CD4-positive, alpha-beta memory T cell (primary cell): ENCODE measurements at regions not wholly inside any gene's neighbourhood (a gene's known extent, or its start where the extent isn't known, plus 50 kb on each side); places are given as distances from the start of the nearest gene placed in this dataset.
"Not testable (repeated sequence)": the region's sequence is repeated elsewhere in the genome, so short reads cannot be mapped to it uniquely, and the experiment has no call there.

Experiments used
- CTCF ChIA-PET: fragments of 350-600 bp; sonication (Branson Sonifier 250); formaldehyde crosslinking; loops from one replicate; lab custom pipeline; 2021; ENCODE audit warnings: inconsistent platforms; ENCODE audit not compliant: partially characterized antibody; lab: Charles Lee
- POLR2A ChIA-PET: fragments of 350-600 bp; sonication (Branson Sonifier 250); formaldehyde crosslinking; loops from one replicate; lab custom pipeline; 2021; ENCODE audit not compliant: partially characterized antibody; lab: Charles Lee
- DNase-seq, 5 donors: peaks; one replicate each; pipeline versions ENCODE4 v3.0.0 to v3.0.0-alpha.2; 2020 to 2022; ENCODE audit warnings: mixed read lengths in 1 of 5
- H3K27ac ChIP-seq: one replicate; pipeline ENCODE4 v1.7.0; 2013; ENCODE audit warnings: low read depth, low read length
- H3K27me3 ChIP-seq: 2 replicates; pipeline ENCODE4 v1.7.0; 2013; ENCODE audit warnings: mild to moderate bottlenecking, low read length, moderate library complexity; ENCODE audit not compliant: insufficient read depth
- H3K36me3 ChIP-seq: 2 replicates; pipeline ENCODE4 v1.7.0; 2013; ENCODE audit warnings: mild to moderate bottlenecking, low read length, moderate library complexity; ENCODE audit not compliant: insufficient read depth
- H3K4me1 ChIP-seq: 2 replicates; pipeline ENCODE4 v1.7.0; 2013; ENCODE audit warnings: mild to moderate bottlenecking, low read length, moderate library complexity; ENCODE audit not compliant: insufficient read depth
- H3K4me3 ChIP-seq, 2 donors: one replicate each; pipeline ENCODE4 v1.7.0; 2013; ENCODE audit warnings: low read length in 2 of 2, mild to moderate bottlenecking in 1 of 2
- H3K9me3 ChIP-seq, 2 donors: one replicate each; pipeline ENCODE4 v1.7.0; 2013; ENCODE audit warnings: low read length in 2 of 2, control low read depth in 1 of 2; ENCODE audit not compliant: control insufficient read depth in 1 of 2
- H3K27ac Mint-ChIP-seq, 7 donors: one replicate each; pipeline ENCODE4 v1.8.0; 2020 to 2021; ENCODE audit warnings: mixed read lengths in 7 of 7, mild to moderate bottlenecking in 6 of 7, inconsistent platforms in 3 of 7, moderate library complexity in 3 of 7
- H3K27me3 Mint-ChIP-seq, 2 donors: one replicate each; pipeline ENCODE4 v1.8.0; 2020 to 2021; ENCODE audit warnings: mixed read lengths in 2 of 2
- H3K36me3 Mint-ChIP-seq, 2 donors: one replicate each; pipeline ENCODE4 v1.8.0; 2020 to 2021; ENCODE audit warnings: mixed read lengths in 2 of 2, inconsistent platforms in 1 of 2, mild to moderate bottlenecking in 1 of 2
- H3K4me1 Mint-ChIP-seq, 4 donors: one replicate each; pipeline ENCODE4 v1.8.0; 2020 to 2021; ENCODE audit warnings: mixed read lengths in 4 of 4, mild to moderate bottlenecking in 1 of 4
- H3K4me3 Mint-ChIP-seq, 8 donors: one replicate each; pipeline ENCODE4 v1.8.0; 2020 to 2021; ENCODE audit warnings: mixed read lengths in 8 of 8, mild to moderate bottlenecking in 7 of 8, moderate library complexity in 6 of 8, inconsistent platforms in 3 of 8
- H3K9me3 Mint-ChIP-seq, 8 donors: one replicate each; pipeline ENCODE4 v1.8.0; 2020 to 2021; ENCODE audit warnings: mixed read lengths in 8 of 8, mild to moderate bottlenecking in 5 of 8, inconsistent platforms in 3 of 8, moderate library complexity in 1 of 8
- intact Hi-C: fragments of 100-400 bp; cut with micrococcal nuclease; formaldehyde crosslinking; loops from one replicate; pipeline ENCODE4 v1.15.1; 2023

GRCh38 chr1:81252471-81253151, 548.1 kb upstream of the ADGRL2 start:
- ChIA-PET POLR2A (no interaction called here), CTCF (no interaction called here)
- Mint-ChIP-seq H3K4me1 (no peaks in the 10 kb centered on the region), H3K36me3 (no peaks in the 10 kb centered on the region), H3K4me3 (no peak overlapping the region), H3K9me3 (peaks cover 0 to 19% (median 5%) of the 10 kb centered on the region in 8 donors), H3K27ac (no peak overlapping the region), H3K27me3 (no peaks in the 10 kb centered on the region)
- no peaks in the 10 kb centered on the region for H3K36me3 ChIP-seq
- intact Hi-C loops = no loop called here
- no peak overlapping the region for H3K27ac ChIP-seq
- H3K27me3 ChIP-seq = no peaks in the 10 kb centered on the region
- no peak overlapping the region for H3K4me3 ChIP-seq
- H3K9me3 ChIP-seq = no peaks in the 10 kb centered on the region
- no peak for DNase-seq
- no peaks in the 10 kb centered on the region for H3K4me1 ChIP-seq

- peaks cover 4 to 22% (median 7%) of the 10 kb centered on the region in 8 donors for H3K9me3 Mint-ChIP-seq
- H3K36me3 Mint-ChIP-seq, CTCF ChIA-PET, POLR2A ChIA-PET, H3K27me3 ChIP-seq, H3K4me3 Mint-ChIP-seq, H3K4me1 ChIP-seq, H3K27ac Mint-ChIP-seq, H3K36me3 ChIP-seq, H3K27me3 Mint-ChIP-seq, intact Hi-C loops, H3K9me3 ChIP-seq, H3K4me1 Mint-ChIP-seq, H3K4me3 ChIP-seq, H3K27ac ChIP-seq, DNase-seq: not testable (repeated sequence)
Observed at GRCh38 chr1:81250825-81251224, 549.9 kb upstream of the ADGRL2 start.

GRCh38 chr1:81245084-81245715, 555.5 kb upstream of the ADGRL2 start:
- H3K9me3 ChIP-seq, intact Hi-C loops, DNase-seq, H3K27ac ChIP-seq, H3K27ac Mint-ChIP-seq, H3K4me1 ChIP-seq, H3K4me1 Mint-ChIP-seq, POLR2A ChIA-PET, H3K27me3 Mint-ChIP-seq, H3K27me3 ChIP-seq, H3K36me3 Mint-ChIP-seq, H3K36me3 ChIP-seq, H3K4me3 ChIP-seq, CTCF ChIA-PET: not testable (repeated sequence)
- Mint-ChIP-seq H3K4me3 (peak overlapping the region in 1 of 8 donors; percentile 5), H3K9me3 (peaks cover 5 to 30% (median 12%) of the 10 kb centered on the region in 8 donors)

GRCh38 chr1:81244612-81245011, 556.1 kb upstream of the ADGRL2 start:
- H3K9me3 ChIP-seq, H3K36me3 ChIP-seq, H3K27me3 Mint-ChIP-seq, H3K4me3 Mint-ChIP-seq, H3K4me3 ChIP-seq, intact Hi-C loops, H3K4me1 Mint-ChIP-seq, CTCF ChIA-PET, H3K4me1 ChIP-seq, H3K27ac Mint-ChIP-seq, DNase-seq, H3K27ac ChIP-seq, H3K27me3 ChIP-seq, POLR2A ChIA-PET, H3K36me3 Mint-ChIP-seq: not testable (repeated sequence)
- peaks cover 5 to 30% (median 12%) of the 10 kb centered on the region in 8 donors for H3K9me3 Mint-ChIP-seq

GRCh38 chr1:81242103-81242502, 558.6 kb upstream of the ADGRL2 start:
- peaks cover 0 to 2% (median 0%) of the 10 kb centered on the region in 4 donors for H3K4me1 Mint-ChIP-seq
- peaks cover 0 to 20% (median 11%) of the 10 kb centered on the region in 8 donors for H3K9me3 Mint-ChIP-seq
- intact Hi-C loops = no loop called here
- ChIA-PET POLR2A (no interaction called here), CTCF (no interaction called here)
- no peak overlapping the region for H3K27ac Mint-ChIP-seq
- H3K27ac ChIP-seq = no peak overlapping the region
- no peaks in the 10 kb centered on the region for H3K9me3 ChIP-seq
- H3K4me3 Mint-ChIP-seq = peak overlapping the region in 1 of 8 donors; percentile 32
- no peaks in the 10 kb centered on the region for H3K36me3 Mint-ChIP-seq
- no peaks in the 10 kb centered on the region for H3K27me3 ChIP-seq
- no peak for DNase-seq
- no peaks in the 10 kb centered on the region for H3K4me1 ChIP-seq
- H3K4me3 ChIP-seq = no peak overlapping the region
- no peaks in the 10 kb centered on the region for H3K36me3 ChIP-seq
- H3K27me3 Mint-ChIP-seq = no peaks in the 10 kb centered on the region

- ChIA-PET POLR2A (no interaction called here), CTCF (no interaction called here)
- H3K4me3 ChIP-seq = no peak overlapping the region
- no peaks in the 10 kb centered on the region for H3K27me3 Mint-ChIP-seq
- H3K27ac Mint-ChIP-seq = no peak overlapping the region
- no peak overlapping the region for H3K27ac ChIP-seq
- no peaks in the 10 kb centered on the region for H3K36me3 Mint-ChIP-seq
- H3K36me3 ChIP-seq = no peaks in the 10 kb centered on the region
- peaks cover 0 to 2% (median 0%) of the 10 kb centered on the region in 4 donors for H3K4me1 Mint-ChIP-seq
- intact Hi-C loops = no loop called here
- H3K27me3 ChIP-seq = no peaks in the 10 kb centered on the region
- peak overlapping the region in 1 of 8 donors; percentile 37 for H3K4me3 Mint-ChIP-seq
- H3K4me1 ChIP-seq = no peaks in the 10 kb centered on the region
- no peak for DNase-seq
- H3K9me3 ChIP-seq = no peaks in the 10 kb centered on the region
- peaks cover 0 to 3% (median 0%) of the 10 kb centered on the region in 8 donors for H3K9me3 Mint-ChIP-seq
Observed at GRCh38 chr1:81238129-81238528, 562.6 kb upstream of the ADGRL2 start.

GRCh38 chr1:81237473-81238089, 563.2 kb upstream of the ADGRL2 start:
- POLR2A ChIA-PET = no interaction called here

More at GRCh38 chr1:81237473-81238089, 563.2 kb upstream of the ADGRL2 start:
- H3K4me1 ChIP-seq = no peaks in the 10 kb centered on the region
- H3K27ac Mint-ChIP-seq = no peak overlapping the region
- no peaks in the 10 kb centered on the region for H3K36me3 Mint-ChIP-seq
- peak overlapping the region in 1 of 8 donors; percentile 37 for H3K4me3 Mint-ChIP-seq
- H3K4me3 ChIP-seq = no peak overlapping the region
- CTCF ChIA-PET = no interaction called here
- DNase-seq = no peak
- intact Hi-C loops = no loop called here
- H3K27me3 ChIP-seq = no peaks in the 10 kb centered on the region
- H3K27me3 Mint-ChIP-seq = no peaks in the 10 kb centered on the region
- no peaks in the 10 kb centered on the region for H3K9me3 ChIP-seq
- no peak overlapping the region for H3K27ac ChIP-seq
- peaks cover 0 to 2% (median 0%) of the 10 kb centered on the region in 8 donors for H3K9me3 Mint-ChIP-seq
- H3K36me3 ChIP-seq = no peaks in the 10 kb centered on the region
- peaks cover 0 to 2% (median 0%) of the 10 kb centered on the region in 4 donors for H3K4me1 Mint-ChIP-seq
